LNCAP (cell line): ENCODE measurements at regions not wholly inside any gene's neighbourhood (a gene's known extent, or its start where the extent isn't known, plus 50 kb on each side); places are given as distances from the start of the nearest gene placed in this dataset.

Source experiments
- TF ChIP-seq, protein P1 (sequence below): fragments of 450-650 bp; IDR thresholded peaks from 2 replicates; pipeline ENCODE4 v1.5.1; 2017; ENCODE audit warnings: mild to moderate bottlenecking

DNA sequence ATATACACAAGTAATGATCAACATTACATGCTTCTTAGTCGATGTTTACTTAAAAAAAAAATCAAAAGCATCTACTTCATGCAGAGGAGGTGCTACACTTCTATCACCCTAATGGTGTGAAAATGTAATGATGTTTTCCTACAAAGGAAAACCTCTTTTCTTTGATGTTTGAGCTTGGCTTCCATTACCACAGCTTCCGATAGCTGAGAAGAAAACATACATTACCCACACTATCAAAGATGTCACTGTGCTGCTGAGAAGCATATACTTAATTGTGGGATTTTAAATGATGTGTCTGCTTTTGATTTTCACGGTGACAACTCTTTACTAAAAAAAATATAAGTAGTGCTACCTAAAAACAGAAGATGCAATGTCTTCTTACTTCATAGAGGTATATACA, 200.2 kb upstream of the PHF14 start:
- TF ChIP-seq, protein P1, sequence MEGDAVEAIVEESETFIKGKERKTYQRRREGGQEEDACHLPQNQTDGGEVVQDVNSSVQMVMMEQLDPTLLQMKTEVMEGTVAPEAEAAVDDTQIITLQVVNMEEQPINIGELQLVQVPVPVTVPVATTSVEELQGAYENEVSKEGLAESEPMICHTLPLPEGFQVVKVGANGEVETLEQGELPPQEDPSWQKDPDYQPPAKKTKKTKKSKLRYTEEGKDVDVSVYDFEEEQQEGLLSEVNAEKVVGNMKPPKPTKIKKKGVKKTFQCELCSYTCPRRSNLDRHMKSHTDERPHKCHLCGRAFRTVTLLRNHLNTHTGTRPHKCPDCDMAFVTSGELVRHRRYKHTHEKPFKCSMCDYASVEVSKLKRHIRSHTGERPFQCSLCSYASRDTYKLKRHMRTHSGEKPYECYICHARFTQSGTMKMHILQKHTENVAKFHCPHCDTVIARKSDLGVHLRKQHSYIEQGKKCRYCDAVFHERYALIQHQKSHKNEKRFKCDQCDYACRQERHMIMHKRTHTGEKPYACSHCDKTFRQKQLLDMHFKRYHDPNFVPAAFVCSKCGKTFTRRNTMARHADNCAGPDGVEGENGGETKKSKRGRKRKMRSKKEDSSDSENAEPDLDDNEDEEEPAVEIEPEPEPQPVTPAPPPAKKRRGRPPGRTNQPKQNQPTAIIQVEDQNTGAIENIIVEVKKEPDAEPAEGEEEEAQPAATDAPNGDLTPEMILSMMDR: no peak

DNA sequence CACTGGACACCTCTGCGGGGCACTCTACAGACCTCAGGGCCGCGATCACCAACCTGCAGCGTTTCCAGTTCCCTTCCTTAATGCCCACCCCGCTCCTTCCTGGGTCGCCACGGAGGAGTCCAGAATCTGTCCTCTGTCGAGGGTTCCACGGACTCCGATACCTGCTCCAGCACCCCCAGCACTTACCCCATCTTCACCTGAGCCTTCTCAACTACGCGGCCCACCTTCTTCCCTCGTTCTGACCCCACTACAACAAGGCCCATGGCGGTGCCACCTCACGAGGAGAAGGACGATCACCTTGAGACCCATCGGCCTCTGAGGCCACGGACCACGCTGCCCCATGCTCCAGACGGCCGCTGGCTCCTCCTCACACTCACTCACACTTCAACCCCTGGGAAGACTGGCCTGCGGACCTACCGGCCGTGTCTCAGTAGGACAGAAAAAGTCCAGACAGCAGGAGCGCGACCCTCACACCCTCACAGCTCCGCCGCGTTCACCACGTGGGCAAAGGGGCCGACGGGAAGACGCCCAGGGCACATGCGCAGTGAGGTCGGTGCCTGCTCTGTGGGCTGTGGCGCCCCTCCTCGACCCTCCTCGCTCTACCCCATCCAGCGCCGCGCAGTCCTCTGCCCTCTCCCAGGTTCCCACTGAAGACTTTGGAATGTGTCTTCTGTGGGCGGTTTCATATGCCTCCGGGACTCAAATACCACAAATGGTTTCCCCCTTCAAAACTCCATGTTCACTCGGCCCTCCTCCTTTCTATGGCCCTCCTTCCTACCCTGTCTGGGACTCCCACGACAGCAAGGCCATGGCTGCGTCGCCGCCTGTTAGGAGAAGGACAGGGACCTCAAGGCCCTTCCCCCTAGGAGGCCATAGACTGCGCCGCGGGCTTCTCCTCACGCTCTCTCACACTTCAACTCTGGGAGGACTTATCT, 193.9 kb upstream of the PHF14 start:
- TF ChIP-seq, protein P1: no peak

DNA sequence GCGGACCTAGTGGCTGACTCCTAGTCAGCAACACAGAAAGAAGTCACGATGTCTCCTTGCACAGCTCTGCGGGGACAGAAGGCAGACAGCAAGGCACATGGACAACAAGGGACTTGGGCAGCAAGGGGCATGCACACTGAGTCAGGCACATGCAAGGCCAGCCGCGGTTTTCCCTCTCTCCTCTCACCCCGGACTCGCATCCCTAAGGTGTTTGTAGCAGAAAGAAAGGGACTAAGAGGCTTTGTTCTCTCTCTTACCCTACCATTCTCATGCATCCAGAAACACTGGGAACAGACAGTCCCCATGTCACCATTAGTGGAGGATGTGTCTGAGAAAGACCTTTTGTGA, 193.3 kb upstream of the PHF14 start:
- TF ChIP-seq, protein P1: no peak

DNA sequence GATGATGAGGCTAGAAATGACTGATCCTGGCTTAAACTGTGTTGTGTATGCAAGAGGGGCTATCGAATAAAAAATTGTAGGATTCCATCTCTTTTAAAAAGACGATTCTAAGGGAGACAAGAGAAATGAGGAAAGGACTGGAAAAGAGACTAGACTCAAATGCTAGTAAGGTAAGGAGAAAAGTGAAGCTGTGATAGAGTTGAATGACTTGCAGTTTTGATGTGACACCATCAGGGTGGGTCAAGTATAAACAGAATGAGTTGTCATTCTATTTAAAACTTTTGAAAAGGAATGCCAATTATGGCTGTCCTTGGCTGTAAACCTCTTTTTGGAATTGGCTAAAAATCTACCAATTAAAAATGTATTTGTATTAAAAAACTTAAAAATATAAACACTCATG, 184.5 kb upstream of the PHF14 start:
- TF ChIP-seq, protein P1: no peak

DNA sequence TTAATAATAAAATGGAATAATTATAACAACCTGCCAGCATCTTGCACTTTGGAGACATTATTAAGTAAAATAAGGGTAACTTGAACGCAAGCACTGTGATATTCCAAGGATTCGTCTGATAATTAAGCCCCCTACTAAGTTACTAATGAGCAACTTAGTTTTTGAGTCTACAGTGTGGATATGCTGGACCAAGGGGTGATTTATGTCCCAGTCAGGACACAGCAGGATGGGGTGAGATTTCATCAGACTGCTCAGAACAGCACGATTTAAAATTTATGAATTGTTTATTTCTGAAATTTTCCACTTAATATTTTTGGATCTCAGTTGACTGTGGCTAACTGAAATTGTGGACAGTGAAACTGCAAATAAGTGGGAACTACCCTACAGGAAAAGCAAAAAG, 182.8 kb upstream of the PHF14 start:
- TF ChIP-seq, protein P1: no peak

DNA sequence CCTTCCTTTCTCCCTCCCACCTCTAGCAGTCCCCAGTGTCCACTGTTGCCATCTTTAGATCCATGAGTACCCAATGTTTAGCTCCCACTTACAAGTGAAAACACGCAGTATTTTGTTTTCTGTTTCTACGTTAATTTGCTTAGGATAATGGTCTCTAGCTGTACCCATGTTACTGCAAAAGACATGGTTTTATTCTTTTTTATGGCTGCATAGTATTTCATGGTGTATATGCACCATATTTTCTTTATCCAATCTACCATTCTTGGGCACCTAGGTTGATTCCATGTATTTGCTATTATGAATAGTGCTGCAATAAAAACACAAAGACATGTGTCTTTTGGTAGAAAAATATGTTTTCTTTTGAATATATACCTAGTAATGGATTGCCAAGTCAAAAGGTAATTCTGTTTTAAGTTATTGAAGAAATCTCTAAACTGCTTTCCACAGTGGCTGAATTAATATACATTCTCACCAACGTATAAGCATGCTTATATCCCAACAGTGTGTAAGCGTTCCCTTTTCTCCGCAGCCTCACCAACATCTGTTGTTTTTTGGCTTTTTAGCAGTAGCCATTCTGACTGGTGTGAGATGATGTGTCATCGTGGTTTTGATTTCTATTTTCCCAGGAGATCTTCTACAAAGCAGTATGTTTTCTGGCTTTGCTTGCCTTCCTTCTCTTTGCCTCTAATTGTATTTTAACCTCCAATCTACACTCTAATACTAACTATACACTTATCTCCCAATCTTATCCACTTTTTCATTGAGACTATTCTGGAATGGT, 179.5 kb upstream of the PHF14 start:
- TF ChIP-seq, protein P1: no peak

DNA sequence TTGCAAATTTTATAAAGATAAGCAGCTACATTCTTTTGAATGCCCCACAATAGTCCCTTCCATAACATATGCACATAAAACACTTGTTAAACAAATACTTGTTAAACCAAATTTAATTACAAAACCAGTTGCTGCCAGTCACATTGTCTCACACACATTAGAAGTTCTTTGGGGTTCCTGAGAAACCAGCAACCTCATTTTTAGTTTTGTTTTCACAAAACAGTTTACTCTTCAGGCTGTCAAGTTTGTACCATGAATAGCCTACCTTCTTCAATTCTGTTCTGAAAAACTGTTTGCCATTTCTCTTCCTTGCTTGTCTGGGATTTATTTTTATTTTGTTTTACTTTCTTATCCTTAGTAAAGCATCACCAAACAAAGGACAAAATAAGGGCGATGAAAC, 176.5 kb upstream of the PHF14 start:
- TF ChIP-seq, protein P1: no peak
